ENCODE measurements at regions not wholly inside any gene's neighbourhood (a gene's known extent, or its start where the extent isn't known, plus 50 kb on each side); places are given as distances from the start of the nearest gene placed in this dataset.
A peak's percentile ranks its signal among the peaks of the same experiment; 100 is the strongest.
"Not testable (repeated sequence)": the region's sequence is repeated elsewhere in the genome, so short reads cannot be mapped to it uniquely, and the experiment has no call there.

GRCh38 chr15:59760256-59760655 lies 71.1 kb upstream of the BNIP2 start:
- H3K27me3 Mint-ChIP-seq (ENCODE audit: low read depth); H3K4me1 Mint-ChIP-seq (ENCODE audit: low read depth); ATAC-seq; H3K36me3 Mint-ChIP-seq (ENCODE audit: low read depth); H3K9me3 Mint-ChIP-seq (ENCODE audit: insufficient read depth); DNase-seq; H3K4me3 Mint-ChIP-seq; H3K27ac Mint-ChIP-seq: not testable (repeated sequence)
- CTCF ChIA-PET = interaction anchor here (0.9 kb wide), 1 partner anchor 9 kb away, joined by 3 read pairs; no protein-coding TSS in a partner anchor
- POLR2A ChIA-PET = interaction anchor here (0.6 kb wide), 1 partner anchor 12 kb away, joined by 5 read pairs; no protein-coding TSS in a partner anchor

DNA sequence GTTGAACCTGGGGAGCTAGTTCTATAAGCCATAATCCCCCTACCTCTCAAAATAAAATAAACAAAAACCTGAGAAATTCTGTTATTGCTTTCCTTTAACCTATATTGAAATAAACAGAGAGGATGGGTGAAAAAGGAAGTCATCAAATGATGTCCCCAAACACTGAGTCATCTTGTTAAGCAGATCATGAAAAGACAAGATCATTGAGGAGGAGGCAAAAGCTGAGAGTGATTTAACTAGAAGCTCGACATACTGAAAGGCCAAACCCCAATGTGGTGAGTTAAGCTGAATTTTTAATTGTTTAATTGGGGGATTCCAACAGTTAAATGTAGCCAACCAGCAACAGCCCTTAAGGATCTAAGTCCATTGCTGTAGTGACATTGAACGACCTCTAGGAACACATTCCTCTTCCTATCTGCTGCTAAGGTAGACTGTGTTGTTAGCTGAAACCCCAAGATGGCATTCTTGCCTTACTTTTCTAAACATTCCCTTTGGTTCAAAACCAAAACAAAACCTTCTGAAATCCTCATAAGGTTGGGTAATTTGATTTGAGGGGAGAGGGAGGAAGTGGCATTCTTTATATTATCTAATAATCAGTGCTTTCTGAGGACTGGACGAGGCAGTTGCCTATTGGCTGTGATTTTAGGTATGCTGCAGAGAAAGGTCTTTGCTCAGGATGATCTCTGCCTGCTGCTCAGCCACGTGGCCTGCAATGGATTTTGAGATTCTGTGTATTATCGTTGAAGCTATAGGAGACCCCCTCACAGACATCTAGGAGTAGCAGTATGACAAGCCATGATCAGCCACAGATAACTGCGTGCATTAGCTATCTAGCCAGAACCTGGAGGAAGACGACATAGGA lies 62.7 kb upstream of the BNIP2 start:
- peak; percentile 90 for ATAC-seq
- no peak for DNase-seq
- no peak overlapping the region for H3K27ac Mint-ChIP-seq
- no peaks in the 10 kb centered on the region for H3K9me3 Mint-ChIP-seq (ENCODE audit: insufficient read depth)
- POLR2A ChIA-PET = interaction anchor here (1.4 kb wide), 1 partner anchor 63 kb away, joined by 4 read pairs; no protein-coding TSS in a partner anchor
- H3K27me3 Mint-ChIP-seq (ENCODE audit: low read depth) = peaks cover 10% of the 10 kb centered on the region
- H3K4me1 Mint-ChIP-seq (ENCODE audit: low read depth) = peaks cover 4% of the 10 kb centered on the region
- no peak overlapping the region for H3K4me3 Mint-ChIP-seq
- CTCF ChIA-PET = interaction anchor here (0.5 to 4.5 kb wide), 35 partner anchors 8 to 664 kb away, joined by 3 to 38 read pairs (median 4); no protein-coding TSS in a partner anchor
- no peaks in the 10 kb centered on the region for H3K36me3 Mint-ChIP-seq (ENCODE audit: low read depth)

- POLR2A ChIA-PET = no interaction called here
- ATAC-seq (no peak), DNase-seq (no peak)
- Mint-ChIP-seq H3K4me1 (ENCODE audit: low read depth) (peaks cover under 1% of the 10 kb centered on the region), H3K27ac (no peak overlapping the region), H3K9me3 (ENCODE audit: insufficient read depth) (peaks cover 8% of the 10 kb centered on the region), H3K36me3 (ENCODE audit: low read depth) (no peaks in the 10 kb centered on the region), H3K4me3 (no peak overlapping the region), H3K27me3 (ENCODE audit: low read depth) (peaks cover 15% of the 10 kb centered on the region)
- CTCF ChIA-PET = interaction anchor here (0.9 kb wide), 1 partner anchor 580 kb away, joined by 3 read pairs; no protein-coding TSS in a partner anchor
These were observed 57.7 kb upstream of the BNIP2 start for GRCh38 chr15:59746777-59747176.

DNA sequence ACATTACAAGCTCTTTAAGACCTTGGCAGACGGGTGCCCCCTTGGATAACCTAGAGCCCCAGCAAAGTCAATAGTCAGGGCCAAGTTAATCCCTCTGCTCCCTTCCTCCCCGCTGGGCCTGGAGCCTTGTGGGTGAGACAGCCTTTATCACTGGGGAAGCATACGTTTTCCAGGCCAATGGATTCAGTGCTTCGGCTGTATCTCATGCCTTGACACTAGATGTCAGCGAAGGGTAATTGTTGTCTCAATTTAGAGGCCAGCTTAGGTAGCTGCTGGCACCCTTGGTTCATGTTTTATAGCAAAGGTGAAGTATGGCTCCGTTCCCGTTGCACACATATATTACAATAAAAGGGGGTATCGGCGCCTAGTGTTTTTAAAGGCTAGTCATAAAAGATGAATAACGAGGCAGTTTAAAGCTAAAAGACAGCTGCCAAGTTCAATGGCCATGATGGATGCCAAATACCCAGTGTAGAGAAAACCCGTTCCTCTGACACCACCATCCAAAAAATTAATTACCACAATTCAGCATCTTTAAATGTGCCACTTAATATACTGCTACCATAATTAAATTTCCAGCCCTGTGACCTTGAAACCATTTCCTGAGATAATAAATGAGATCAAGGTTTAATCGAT lies 52.3 kb upstream of the BNIP2 start:
- Mint-ChIP-seq H3K27ac (no peak overlapping the region), H3K4me3 (no peak overlapping the region), H3K9me3 (ENCODE audit: insufficient read depth) (peaks cover 8% of the 10 kb centered on the region), H3K4me1 (ENCODE audit: low read depth) (no peaks in the 10 kb centered on the region), H3K36me3 (ENCODE audit: low read depth) (no peaks in the 10 kb centered on the region), H3K27me3 (ENCODE audit: low read depth) (peaks cover 8% of the 10 kb centered on the region)
- no peak for DNase-seq
- POLR2A ChIA-PET = interaction anchor here (0.5 to 0.6 kb wide), 2 partner anchors 16 to 585 kb away, joined by 3 read pairs; no protein-coding TSS in a partner anchor
- ATAC-seq = no peak
- CTCF ChIA-PET = interaction anchor here (0.6 to 3.1 kb wide), 7 partner anchors 10 to 585 kb away, joined by 3 to 15 read pairs (median 6); no protein-coding TSS in a partner anchor

- peaks cover 8% of the 10 kb centered on the region for H3K27me3 Mint-ChIP-seq (ENCODE audit: low read depth)
- no peak overlapping the region for H3K27ac Mint-ChIP-seq
- DNase-seq = no peak
- ATAC-seq = no peak
- ChIA-PET CTCF (interaction anchor here (1.4 kb wide), 2 partner anchors 15 to 178 kb away, joined by 4 to 5 read pairs; no protein-coding TSS in a partner anchor), POLR2A (interaction anchor here (0.6 kb wide), 1 partner anchor 118 kb away, joined by 3 read pairs; no protein-coding TSS in a partner anchor)
- H3K4me1 Mint-ChIP-seq (ENCODE audit: low read depth) = no peaks in the 10 kb centered on the region
- peaks cover 8% of the 10 kb centered on the region for H3K9me3 Mint-ChIP-seq (ENCODE audit: insufficient read depth)
- no peaks in the 10 kb centered on the region for H3K36me3 Mint-ChIP-seq (ENCODE audit: low read depth)
- no peak overlapping the region for H3K4me3 Mint-ChIP-seq
These were observed 50.6 kb upstream of the BNIP2 start for GRCh38 chr15:59739557-59740186.
